ENCODE measurements at regions not wholly inside any gene's neighbourhood (a gene's known extent, or its start where the extent isn't known, plus 50 kb on each side); places are given as distances from the start of the nearest gene placed in this dataset.

DNA sequence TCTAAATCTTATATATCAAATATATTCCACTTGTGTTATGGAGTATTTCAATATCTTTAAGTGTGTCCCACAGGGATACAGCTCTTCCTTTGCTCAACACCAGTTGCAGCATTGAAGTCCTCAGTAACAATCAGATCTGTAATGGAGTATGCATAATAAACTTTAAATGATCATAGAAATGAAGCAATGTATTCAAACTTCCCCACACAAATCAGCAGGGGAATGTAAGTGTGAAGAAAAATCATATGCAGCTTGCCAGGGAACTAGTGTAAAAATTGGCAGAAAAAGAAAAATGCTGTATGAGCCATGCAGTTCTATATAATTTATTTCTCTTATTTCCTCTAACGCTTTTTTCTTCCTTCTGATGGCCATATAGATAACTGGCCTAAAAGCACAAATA, 444.3 kb upstream of the VSTM2A start:
- no peak for TF ChIP-seq EZH2phosphoT487 (IDR thresholded peaks at IDR 0.05; ENCODE audit: low read length)
- TF ChIP-seq, protein P1, sequence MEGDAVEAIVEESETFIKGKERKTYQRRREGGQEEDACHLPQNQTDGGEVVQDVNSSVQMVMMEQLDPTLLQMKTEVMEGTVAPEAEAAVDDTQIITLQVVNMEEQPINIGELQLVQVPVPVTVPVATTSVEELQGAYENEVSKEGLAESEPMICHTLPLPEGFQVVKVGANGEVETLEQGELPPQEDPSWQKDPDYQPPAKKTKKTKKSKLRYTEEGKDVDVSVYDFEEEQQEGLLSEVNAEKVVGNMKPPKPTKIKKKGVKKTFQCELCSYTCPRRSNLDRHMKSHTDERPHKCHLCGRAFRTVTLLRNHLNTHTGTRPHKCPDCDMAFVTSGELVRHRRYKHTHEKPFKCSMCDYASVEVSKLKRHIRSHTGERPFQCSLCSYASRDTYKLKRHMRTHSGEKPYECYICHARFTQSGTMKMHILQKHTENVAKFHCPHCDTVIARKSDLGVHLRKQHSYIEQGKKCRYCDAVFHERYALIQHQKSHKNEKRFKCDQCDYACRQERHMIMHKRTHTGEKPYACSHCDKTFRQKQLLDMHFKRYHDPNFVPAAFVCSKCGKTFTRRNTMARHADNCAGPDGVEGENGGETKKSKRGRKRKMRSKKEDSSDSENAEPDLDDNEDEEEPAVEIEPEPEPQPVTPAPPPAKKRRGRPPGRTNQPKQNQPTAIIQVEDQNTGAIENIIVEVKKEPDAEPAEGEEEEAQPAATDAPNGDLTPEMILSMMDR (IDR thresholded peaks at IDR 0.05; ENCODE audit: low read length) = no peak
- TF ChIP-seq EZH2 (optimal IDR thresholded peaks at IDR 0.05; ENCODE audit: low read depth, low read length) = no peak
- Histone ChIP-seq H3F3A (ENCODE audit: insufficient read depth, low read length) (no peaks in the 10 kb centered on the region), H3K27ac (ENCODE audit: low read length) (no peak overlapping the region), H3K4me3 (ENCODE audit: low read length) (no peak overlapping the region), H3K27me3 (replicated peaks; ENCODE audit: insufficient read depth, low read length) (no peaks in the 10 kb centered on the region), H3K36me3 (replicated peaks; ENCODE audit: insufficient read depth, low read length) (no peaks in the 10 kb centered on the region), H3K4me2 (ENCODE audit: low read depth, low read length) (no peak overlapping the region), H3K9ac (ENCODE audit: low read length) (no peak overlapping the region), H3K79me2 (ENCODE audit: low read length) (no peaks in the 10 kb centered on the region), H3K4me1 (ENCODE audit: low read length) (no peaks in the 10 kb centered on the region), H3K9me2 (replicated peaks; ENCODE audit: insufficient read depth, low read length) (no peaks in the 10 kb centered on the region), H3K9me3 (replicated peaks; ENCODE audit: insufficient read depth, low read length) (no peaks in the 10 kb centered on the region), H4K20me1 (ENCODE audit: insufficient read depth, low read length) (no peaks in the 10 kb centered on the region), H2AFZ (ENCODE audit: low read length) (no peak overlapping the region)
- DNase-seq = no peak

DNA sequence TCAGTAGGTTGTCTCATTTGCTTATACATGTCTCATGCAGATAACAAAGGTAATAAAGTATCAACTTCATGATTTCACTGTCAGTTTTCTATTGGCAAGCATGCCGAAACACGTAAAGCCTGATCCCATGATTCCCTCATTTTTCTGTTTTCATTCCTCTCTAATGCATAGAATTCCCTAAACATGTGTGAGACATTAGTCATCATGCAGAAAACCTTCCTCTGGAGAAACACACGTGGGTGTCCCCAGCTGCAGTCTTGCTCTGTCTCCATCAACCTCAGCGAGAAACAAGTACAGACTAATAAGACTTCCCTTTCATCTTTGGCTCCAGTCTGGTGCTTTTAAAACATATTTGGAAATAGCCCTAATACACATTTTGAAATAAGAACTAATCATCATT, 432.7 kb upstream of the VSTM2A start:
- Histone ChIP-seq H3K27me3 (replicated peaks; ENCODE audit: insufficient read depth, low read length) (no peaks in the 10 kb centered on the region), H3K79me2 (ENCODE audit: low read length) (no peaks in the 10 kb centered on the region), H3K4me1 (ENCODE audit: low read length) (no peaks in the 10 kb centered on the region), H3K27ac (ENCODE audit: low read length) (no peak overlapping the region), H3K4me3 (ENCODE audit: low read length) (no peak overlapping the region), H3K4me2 (ENCODE audit: low read depth, low read length) (no peak overlapping the region), H3K9ac (ENCODE audit: low read length) (no peak overlapping the region), H4K20me1 (ENCODE audit: insufficient read depth, low read length) (no peaks in the 10 kb centered on the region), H3F3A (ENCODE audit: insufficient read depth, low read length) (no peaks in the 10 kb centered on the region), H3K9me3 (replicated peaks; ENCODE audit: insufficient read depth, low read length) (no peaks in the 10 kb centered on the region), H3K9me2 (replicated peaks; ENCODE audit: insufficient read depth, low read length) (no peaks in the 10 kb centered on the region), H2AFZ (ENCODE audit: low read length) (no peak overlapping the region), H3K36me3 (replicated peaks; ENCODE audit: insufficient read depth, low read length) (no peaks in the 10 kb centered on the region)
- DNase-seq = no peak
- TF ChIP-seq, protein P1 (IDR thresholded peaks at IDR 0.05; ENCODE audit: low read length) = no peak
- no peak for TF ChIP-seq EZH2 (optimal IDR thresholded peaks at IDR 0.05; ENCODE audit: low read depth, low read length)
- TF ChIP-seq EZH2phosphoT487 (IDR thresholded peaks at IDR 0.05; ENCODE audit: low read length) = no peak

DNA sequence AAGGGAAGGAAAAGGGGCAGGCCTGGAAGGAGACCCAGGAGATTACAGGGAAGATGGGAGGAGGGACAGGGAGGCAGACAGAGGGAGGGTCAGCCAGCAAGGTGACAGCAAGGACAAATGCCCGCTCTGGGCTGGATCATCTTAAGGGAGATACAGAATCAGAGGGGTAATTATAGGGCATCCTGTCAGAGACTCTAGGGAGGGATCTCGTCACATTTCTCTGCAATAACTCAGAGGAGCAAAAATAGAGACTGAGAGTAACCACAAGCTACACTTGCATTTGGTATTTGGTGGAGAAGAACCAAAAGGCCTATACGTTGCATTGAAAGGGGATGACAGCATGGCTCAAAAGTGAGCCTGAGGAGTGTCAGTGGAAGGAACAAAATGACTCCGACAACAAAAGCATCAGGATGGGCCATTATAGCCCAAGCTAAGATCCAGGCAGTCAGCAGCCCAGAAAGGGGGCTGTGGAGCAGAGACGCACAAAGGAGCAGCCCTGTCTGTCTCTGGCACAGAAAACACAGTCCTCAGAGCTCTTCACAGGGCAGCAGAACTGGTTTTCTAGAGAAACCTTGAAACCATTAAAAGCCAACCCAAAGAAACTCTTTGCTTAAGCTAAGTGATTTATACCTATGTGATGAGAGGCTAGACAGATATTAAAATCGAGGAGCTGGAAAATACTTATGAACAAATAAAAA, 430.2 kb upstream of the VSTM2A start:
- no peaks in the 10 kb centered on the region for H3K9me3 ChIP-seq (replicated peaks; ENCODE audit: insufficient read depth, low read length)
- no peak overlapping the region for H3K4me2 ChIP-seq (ENCODE audit: low read depth, low read length)
- H4K20me1 ChIP-seq (ENCODE audit: insufficient read depth, low read length) = no peaks in the 10 kb centered on the region
- H3K27ac ChIP-seq (ENCODE audit: low read length) = no peak overlapping the region
- H2AFZ ChIP-seq (ENCODE audit: low read length) = no peak overlapping the region
- H3K9me2 ChIP-seq (replicated peaks; ENCODE audit: insufficient read depth, low read length) = no peaks in the 10 kb centered on the region
- no peak overlapping the region for H3K4me3 ChIP-seq (ENCODE audit: low read length)
- H3K9ac ChIP-seq (ENCODE audit: low read length) = no peak overlapping the region
- no peaks in the 10 kb centered on the region for H3K27me3 ChIP-seq (replicated peaks; ENCODE audit: insufficient read depth, low read length)
- no peaks in the 10 kb centered on the region for H3K79me2 ChIP-seq (ENCODE audit: low read length)
- no peak for TF ChIP-seq EZH2 (optimal IDR thresholded peaks at IDR 0.05; ENCODE audit: low read depth, low read length)
- TF ChIP-seq, protein P1 (IDR thresholded peaks at IDR 0.05; ENCODE audit: low read length) = no peak
- no peak for TF ChIP-seq EZH2phosphoT487 (IDR thresholded peaks at IDR 0.05; ENCODE audit: low read length)
- DNase-seq = no peak
- H3K36me3 ChIP-seq (replicated peaks; ENCODE audit: insufficient read depth, low read length) = no peaks in the 10 kb centered on the region
- no peaks in the 10 kb centered on the region for H3F3A ChIP-seq (ENCODE audit: insufficient read depth, low read length)
- H3K4me1 ChIP-seq (ENCODE audit: low read length) = no peaks in the 10 kb centered on the region

Data from MM.1S (cell line).